Chondrocyte (in vitro differentiated cells): ENCODE measurements at regions not wholly inside any gene's neighbourhood (a gene's known extent, or its start where the extent isn't known, plus 50 kb on each side); places are given as distances from the start of the nearest gene placed in this dataset.

Experiments
- DNase-seq: peaks from one replicate; pipeline ENCODE4 v3.0.0; 2021; ENCODE audit warnings: mixed read lengths, low spot score
- H3K27ac Mint-ChIP-seq: one replicate; pipeline ENCODE4 v1.8.0; 2021; ENCODE audit warnings: mild to moderate bottlenecking, moderate library complexity, mixed read lengths; ENCODE audit not compliant: unreplicated experiment
- H3K27me3 Mint-ChIP-seq: 2 replicates; pipeline ENCODE4 v1.8.0; 2021; ENCODE audit warnings: low read depth, mixed read lengths
- H3K36me3 Mint-ChIP-seq: 2 replicates; pipeline ENCODE4 v1.8.0; 2021; ENCODE audit warnings: low read depth, mixed read lengths
- H3K4me1 Mint-ChIP-seq: 2 replicates; pipeline ENCODE4 v1.8.0; 2021; ENCODE audit warnings: low read depth, mild to moderate bottlenecking, mixed read lengths
- H3K4me3 Mint-ChIP-seq: one replicate; pipeline ENCODE4 v1.8.0; 2021; ENCODE audit warnings: mild to moderate bottlenecking, moderate library complexity, mixed read lengths; ENCODE audit not compliant: unreplicated experiment
- H3K9me3 Mint-ChIP-seq: 2 replicates; pipeline ENCODE4 v1.8.0; 2021; ENCODE audit warnings: low read depth, mixed read lengths
- TF ChIP-seq, protein P1 (sequence below): fragments of 200-600 bp; sonication (generic); IDR thresholded peaks from 2 replicates; pipeline ENCODE4 v1.5.0; 2021; ENCODE audit warnings: antibody characterized with exemption, mild to moderate bottlenecking, moderate library complexity

DNA sequence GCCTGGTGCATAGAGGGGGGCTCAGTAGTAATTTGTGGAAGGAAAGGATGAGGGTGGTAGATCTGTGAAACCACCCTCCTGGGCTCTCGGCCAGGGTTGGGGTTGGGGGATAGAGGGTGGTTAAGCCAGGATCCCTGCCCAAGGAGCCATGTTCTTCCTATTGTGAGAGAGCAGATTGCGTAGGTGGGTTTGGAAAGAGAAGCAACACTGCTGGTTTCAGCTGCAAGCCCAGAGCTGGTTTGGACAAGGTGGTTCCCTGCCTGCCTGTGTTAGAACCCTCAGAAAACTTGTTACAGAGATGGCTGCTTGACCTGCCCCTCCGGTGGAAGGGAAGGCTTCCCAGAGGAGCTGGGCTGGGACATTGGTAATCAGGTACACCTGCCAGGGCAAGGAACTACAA is 131.2 kb upstream of the HAND1 start:
- Mint-ChIP-seq H3K27ac (no peak overlapping the region), H3K4me3 (no peak overlapping the region), H3K36me3 (no peaks in the 10 kb centered on the region), H3K9me3 (peaks cover 2% of the 10 kb centered on the region), H3K4me1 (peaks cover 20% of the 10 kb centered on the region), H3K27me3 (peaks cover 58% of the 10 kb centered on the region)
- DNase-seq = no peak
- TF ChIP-seq, protein P1, sequence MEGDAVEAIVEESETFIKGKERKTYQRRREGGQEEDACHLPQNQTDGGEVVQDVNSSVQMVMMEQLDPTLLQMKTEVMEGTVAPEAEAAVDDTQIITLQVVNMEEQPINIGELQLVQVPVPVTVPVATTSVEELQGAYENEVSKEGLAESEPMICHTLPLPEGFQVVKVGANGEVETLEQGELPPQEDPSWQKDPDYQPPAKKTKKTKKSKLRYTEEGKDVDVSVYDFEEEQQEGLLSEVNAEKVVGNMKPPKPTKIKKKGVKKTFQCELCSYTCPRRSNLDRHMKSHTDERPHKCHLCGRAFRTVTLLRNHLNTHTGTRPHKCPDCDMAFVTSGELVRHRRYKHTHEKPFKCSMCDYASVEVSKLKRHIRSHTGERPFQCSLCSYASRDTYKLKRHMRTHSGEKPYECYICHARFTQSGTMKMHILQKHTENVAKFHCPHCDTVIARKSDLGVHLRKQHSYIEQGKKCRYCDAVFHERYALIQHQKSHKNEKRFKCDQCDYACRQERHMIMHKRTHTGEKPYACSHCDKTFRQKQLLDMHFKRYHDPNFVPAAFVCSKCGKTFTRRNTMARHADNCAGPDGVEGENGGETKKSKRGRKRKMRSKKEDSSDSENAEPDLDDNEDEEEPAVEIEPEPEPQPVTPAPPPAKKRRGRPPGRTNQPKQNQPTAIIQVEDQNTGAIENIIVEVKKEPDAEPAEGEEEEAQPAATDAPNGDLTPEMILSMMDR = no peak

DNA sequence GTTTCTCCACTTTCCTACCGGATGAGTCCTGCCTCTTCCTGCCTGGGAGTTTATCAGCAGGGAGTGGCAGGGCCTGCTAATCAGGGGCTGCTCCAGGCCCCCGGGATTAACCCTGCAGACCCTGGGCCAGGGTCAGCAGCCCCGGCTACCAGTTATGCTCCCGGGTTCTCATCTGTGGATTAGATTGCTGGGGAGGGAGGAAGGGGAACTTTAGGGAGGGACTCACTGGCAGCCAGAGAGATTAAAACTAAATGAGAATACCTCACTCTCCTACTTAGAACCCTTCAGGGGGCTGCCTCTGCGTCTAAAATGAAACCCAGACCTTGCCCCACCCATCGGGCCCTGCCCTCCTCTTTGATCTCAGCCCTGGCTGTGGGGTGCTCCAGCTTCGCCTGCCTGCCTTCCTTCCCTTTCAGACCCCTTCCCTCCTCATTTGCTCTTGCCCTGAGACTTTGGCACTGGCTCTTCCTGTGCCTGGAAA is 130.5 kb upstream of the HAND1 start:
- H3K4me3 Mint-ChIP-seq = no peak overlapping the region
- DNase-seq = no peak
- peaks cover 59% of the 10 kb centered on the region for H3K27me3 Mint-ChIP-seq
- H3K4me1 Mint-ChIP-seq = peaks cover 24% of the 10 kb centered on the region
- H3K27ac Mint-ChIP-seq = no peak overlapping the region
- H3K9me3 Mint-ChIP-seq = no peaks in the 10 kb centered on the region
- H3K36me3 Mint-ChIP-seq = no peaks in the 10 kb centered on the region
- TF ChIP-seq, protein P1 = no peak

DNA sequence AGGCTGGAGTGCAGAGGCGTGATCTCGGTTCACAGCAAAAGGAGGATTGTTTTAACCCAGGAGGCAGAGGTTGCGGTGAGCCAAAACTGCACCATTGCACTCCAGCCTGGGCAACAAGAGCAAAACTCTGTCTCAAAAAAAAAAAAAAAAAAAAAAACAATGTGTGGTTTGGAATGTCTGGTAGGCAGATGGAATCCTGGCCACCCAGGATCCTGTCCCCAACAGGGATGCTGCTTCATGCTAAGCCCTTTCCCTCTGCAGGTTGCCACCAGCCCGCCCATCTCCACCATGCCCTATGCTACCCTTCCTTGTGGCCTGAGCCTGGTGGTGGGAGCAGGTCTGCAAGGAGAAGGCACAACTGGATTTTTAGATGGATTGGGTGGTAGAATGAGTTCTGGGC is 129.7 kb upstream of the HAND1 start:
- no peak for DNase-seq
- TF ChIP-seq, protein P1 = no peak
- Mint-ChIP-seq H3K9me3 (no peaks in the 10 kb centered on the region), H3K27ac (no peak overlapping the region), H3K4me1 (peaks cover 24% of the 10 kb centered on the region), H3K4me3 (no peak overlapping the region), H3K36me3 (no peaks in the 10 kb centered on the region), H3K27me3 (peaks cover 58% of the 10 kb centered on the region)

DNA sequence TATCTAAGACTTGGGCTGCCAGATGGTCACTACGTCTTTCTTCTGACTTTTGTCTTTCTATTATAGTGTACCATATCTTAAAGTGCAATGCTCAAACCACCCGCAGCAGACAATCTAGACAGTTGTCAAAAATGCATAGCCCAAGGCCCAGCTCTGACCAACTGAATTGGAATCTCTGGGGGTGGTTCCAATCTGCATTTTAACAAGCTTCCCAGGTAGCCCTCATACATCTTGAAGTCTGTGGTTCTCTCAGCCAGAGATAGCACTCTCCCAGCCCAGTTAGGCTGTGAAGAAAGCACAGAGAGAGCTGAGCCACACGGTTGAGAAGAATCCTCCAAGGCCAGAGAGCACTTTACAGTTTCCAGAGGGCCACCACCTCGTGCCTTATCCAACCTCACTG is 128.2 kb upstream of the HAND1 start:
- no peak for DNase-seq
- Mint-ChIP-seq H3K9me3 (no peaks in the 10 kb centered on the region), H3K27ac (no peak overlapping the region), H3K36me3 (no peaks in the 10 kb centered on the region), H3K4me1 (peaks cover 18% of the 10 kb centered on the region), H3K27me3 (peaks cover 53% of the 10 kb centered on the region), H3K4me3 (no peak overlapping the region)
- TF ChIP-seq, protein P1 = no peak

DNA sequence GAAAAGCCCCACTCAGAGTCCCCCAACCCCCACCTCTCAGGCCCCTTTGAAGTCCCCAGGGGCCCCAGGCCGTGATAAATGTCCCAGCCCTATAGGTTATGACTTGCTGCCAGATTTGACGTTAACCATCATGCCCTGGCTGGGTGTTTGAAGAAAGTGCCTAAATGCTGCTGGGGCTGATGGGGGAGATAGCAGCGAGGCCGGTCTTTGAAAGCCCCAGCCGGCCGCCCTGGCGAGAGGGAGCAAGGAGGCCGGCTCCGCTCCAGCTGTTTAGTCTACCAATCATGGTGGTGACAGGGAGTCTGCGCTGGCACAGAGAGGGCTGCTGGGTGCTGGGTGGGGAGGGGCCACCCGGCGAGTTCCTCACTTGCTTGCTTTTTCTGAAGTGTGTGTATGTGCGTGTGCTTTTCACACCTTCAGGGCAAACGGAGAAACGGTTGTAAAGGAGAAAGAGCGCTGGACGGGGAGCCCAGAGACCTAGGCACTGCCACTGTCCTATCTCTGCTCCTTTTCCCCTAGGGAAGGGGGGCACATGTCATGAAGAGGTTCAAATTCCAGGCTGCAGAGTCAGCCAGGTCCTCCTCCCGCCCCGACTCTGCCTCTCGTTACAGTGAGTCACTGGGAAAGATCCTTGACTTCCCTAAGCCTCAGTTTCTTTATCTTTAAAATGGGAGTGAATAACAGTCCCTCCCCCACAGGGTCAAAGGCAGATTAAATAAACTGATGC is 126.1 kb upstream of the HAND1 start:
- no peaks in the 10 kb centered on the region for H3K9me3 Mint-ChIP-seq
- H3K4me3 Mint-ChIP-seq = peak overlapping the region; percentile 61
- peaks cover 57% of the 10 kb centered on the region for H3K27me3 Mint-ChIP-seq
- no peak for DNase-seq
- peaks cover 6% of the 10 kb centered on the region for H3K4me1 Mint-ChIP-seq
- TF ChIP-seq, protein P1 = no peak
- H3K36me3 Mint-ChIP-seq = no peaks in the 10 kb centered on the region
- no peak overlapping the region for H3K27ac Mint-ChIP-seq
